ENCODE measurements at regions not wholly inside any gene's neighbourhood (a gene's known extent, or its start where the extent isn't known, plus 50 kb on each side); places are given as distances from the start of the nearest gene placed in this dataset.

- DNase-seq (no peak), ATAC-seq (ENCODE audit: insufficient read depth, low read depth) (no peak)
- no peak for TF ChIP-seq CTCF (IDR thresholded peaks at IDR 0.05; ENCODE audit: borderline replicate concordance, extremely low read depth, low read length, poor library complexity, severe bottlenecking)
- no peak for TF ChIP-seq EZH2 (IDR thresholded peaks at IDR 0.05; ENCODE audit: borderline replicate concordance, low read depth, low read length, severe bottlenecking)
- H3K4me2 ChIP-seq (ENCODE audit: insufficient read depth, low read length) = no peak overlapping the region
- H3K9me3 ChIP-seq (ENCODE audit: insufficient read depth, low read length, severe bottlenecking) = no peaks in the 10 kb centered on the region
- H3K4me3 ChIP-seq (ENCODE audit: low read depth in 1 of 2, low read length in 2 of 2) = no peak overlapping the region
- H3K36me3 ChIP-seq (ENCODE audit: insufficient read depth, low read length) = no peaks in the 10 kb centered on the region
- no peaks in the 10 kb centered on the region for H3K79me2 ChIP-seq (ENCODE audit: insufficient read depth, low read length)
- no peak overlapping the region for H2AFZ ChIP-seq (ENCODE audit: low read depth, low read length)
- H3K27ac ChIP-seq (ENCODE audit: low read length) = no peak overlapping the region
- H3K27me3 ChIP-seq (ENCODE audit: insufficient read depth, low read length, poor library complexity) = no peaks in the 10 kb centered on the region
- no peaks in the 10 kb centered on the region for H3K4me1 ChIP-seq (ENCODE audit: insufficient read depth, low read length)
- H3K9ac ChIP-seq (ENCODE audit: low read depth, low read length) = no peak overlapping the region
- H4K20me1 ChIP-seq (ENCODE audit: insufficient read depth, low read length) = no peaks in the 10 kb centered on the region
Measured at GRCh38 chr2:75925331-75926024, 214.8 kb upstream of the GCFC2 start.

- no peaks in the 10 kb centered on the region for H3K79me2 ChIP-seq (ENCODE audit: insufficient read depth, low read length)
- no peaks in the 10 kb centered on the region for H3K27me3 ChIP-seq (ENCODE audit: insufficient read depth, low read length, poor library complexity)
- no peaks in the 10 kb centered on the region for H3K36me3 ChIP-seq (ENCODE audit: insufficient read depth, low read length)
- H3K27ac ChIP-seq (ENCODE audit: low read length) = no peak overlapping the region
- H4K20me1 ChIP-seq (ENCODE audit: insufficient read depth, low read length) = no peaks in the 10 kb centered on the region
- no peak overlapping the region for H3K9ac ChIP-seq (ENCODE audit: low read depth, low read length)
- H3K4me1 ChIP-seq (ENCODE audit: insufficient read depth, low read length) = no peaks in the 10 kb centered on the region
- no peak for TF ChIP-seq EZH2 (IDR thresholded peaks at IDR 0.05; ENCODE audit: borderline replicate concordance, low read depth, low read length, severe bottlenecking)
- TF ChIP-seq CTCF (IDR thresholded peaks at IDR 0.05; ENCODE audit: borderline replicate concordance, extremely low read depth, low read length, poor library complexity, severe bottlenecking) = no peak
- ATAC-seq (ENCODE audit: insufficient read depth, low read depth) = no peak
- DNase-seq = no peak
- H3K4me3 ChIP-seq (ENCODE audit: low read depth in 1 of 2, low read length in 2 of 2) = no peak overlapping the region
- no peaks in the 10 kb centered on the region for H3K9me3 ChIP-seq (ENCODE audit: insufficient read depth, low read length, severe bottlenecking)
- H2AFZ ChIP-seq (ENCODE audit: low read depth, low read length) = no peak overlapping the region
- no peak overlapping the region for H3K4me2 ChIP-seq (ENCODE audit: insufficient read depth, low read length)
Measured at GRCh38 chr2:75922191-75922590, 211.5 kb upstream of the GCFC2 start.

- ATAC-seq (ENCODE audit: insufficient read depth, low read depth) (no peak), DNase-seq (no peak)
- Histone ChIP-seq H3K4me3 (ENCODE audit: low read depth in 1 of 2, low read length in 2 of 2) (no peak overlapping the region), H3K27me3 (ENCODE audit: insufficient read depth, low read length, poor library complexity) (no peaks in the 10 kb centered on the region), H4K20me1 (ENCODE audit: insufficient read depth, low read length) (no peaks in the 10 kb centered on the region), H3K9ac (ENCODE audit: low read depth, low read length) (no peak overlapping the region), H3K36me3 (ENCODE audit: insufficient read depth, low read length) (no peaks in the 10 kb centered on the region), H3K4me1 (ENCODE audit: insufficient read depth, low read length) (no peaks in the 10 kb centered on the region), H3K79me2 (ENCODE audit: insufficient read depth, low read length) (no peaks in the 10 kb centered on the region), H3K9me3 (ENCODE audit: insufficient read depth, low read length, severe bottlenecking) (no peaks in the 10 kb centered on the region), H3K4me2 (ENCODE audit: insufficient read depth, low read length) (no peak overlapping the region), H2AFZ (ENCODE audit: low read depth, low read length) (no peak overlapping the region), H3K27ac (ENCODE audit: low read length) (no peak overlapping the region)
- TF ChIP-seq EZH2 (IDR thresholded peaks at IDR 0.05; ENCODE audit: borderline replicate concordance, low read depth, low read length, severe bottlenecking) (no peak), CTCF (IDR thresholded peaks at IDR 0.05; ENCODE audit: borderline replicate concordance, extremely low read depth, low read length, poor library complexity, severe bottlenecking) (no peak)
Measured at GRCh38 chr2:75920859-75921551, 210.3 kb upstream of the GCFC2 start.
